Astrocyte of the spinal cord (primary cell): ENCODE measurements at regions not wholly inside any gene's neighbourhood (a gene's known extent, or its start where the extent isn't known, plus 50 kb on each side); places are given as distances from the start of the nearest gene placed in this dataset.

Experiments
- DNase-seq: peaks from one replicate; pipeline ENCODE4 v3.0.0; 2011; ENCODE audit warnings: low read depth, low spot score
- H3K4me3 ChIP-seq: 2 replicates; pipeline ENCODE4 v1.5.1; 2011; ENCODE audit warnings: low read depth, mild to moderate bottlenecking, low read length, moderate library complexity
- in situ Hi-C: cut with HindIII; loops from 2 replicates; pipeline ENCODE4 v1.10.0; 2017; ENCODE audit warnings: low sequenced_read_pairs
- TF ChIP-seq, protein P1 (sequence below): IDR thresholded peaks from 2 replicates; pipeline ENCODE4 v1.5.1; 2012; ENCODE audit warnings: low read depth, mild to moderate bottlenecking, low read length, inconsistent platforms

DNA sequence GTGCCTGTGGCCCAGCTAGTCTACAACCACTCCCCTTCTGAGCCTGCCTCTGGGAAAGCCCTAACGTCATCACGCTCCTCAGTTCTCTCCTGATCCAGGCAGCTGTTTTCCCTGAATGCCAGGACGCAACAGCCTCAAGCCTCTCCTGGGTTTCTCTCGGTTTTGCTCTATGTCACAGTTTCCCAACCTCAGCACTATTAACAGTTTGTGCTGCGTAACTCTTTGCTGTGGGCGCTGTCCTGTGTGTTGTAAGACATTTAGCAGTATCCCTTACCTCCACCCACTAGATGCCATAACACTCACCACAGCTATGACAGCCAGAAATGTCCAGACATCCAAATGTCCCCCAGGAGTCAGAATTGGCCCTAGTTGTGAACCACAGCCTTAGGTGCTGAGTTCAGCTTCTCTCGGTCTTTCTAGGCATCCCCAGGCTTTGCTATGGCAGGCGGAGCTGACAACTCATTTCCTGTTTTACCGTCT lies 226.3 kb upstream of the NPVF start:
- no peak overlapping the region for H3K4me3 ChIP-seq
- DNase-seq, result no peak
- TF ChIP-seq, protein P1, sequence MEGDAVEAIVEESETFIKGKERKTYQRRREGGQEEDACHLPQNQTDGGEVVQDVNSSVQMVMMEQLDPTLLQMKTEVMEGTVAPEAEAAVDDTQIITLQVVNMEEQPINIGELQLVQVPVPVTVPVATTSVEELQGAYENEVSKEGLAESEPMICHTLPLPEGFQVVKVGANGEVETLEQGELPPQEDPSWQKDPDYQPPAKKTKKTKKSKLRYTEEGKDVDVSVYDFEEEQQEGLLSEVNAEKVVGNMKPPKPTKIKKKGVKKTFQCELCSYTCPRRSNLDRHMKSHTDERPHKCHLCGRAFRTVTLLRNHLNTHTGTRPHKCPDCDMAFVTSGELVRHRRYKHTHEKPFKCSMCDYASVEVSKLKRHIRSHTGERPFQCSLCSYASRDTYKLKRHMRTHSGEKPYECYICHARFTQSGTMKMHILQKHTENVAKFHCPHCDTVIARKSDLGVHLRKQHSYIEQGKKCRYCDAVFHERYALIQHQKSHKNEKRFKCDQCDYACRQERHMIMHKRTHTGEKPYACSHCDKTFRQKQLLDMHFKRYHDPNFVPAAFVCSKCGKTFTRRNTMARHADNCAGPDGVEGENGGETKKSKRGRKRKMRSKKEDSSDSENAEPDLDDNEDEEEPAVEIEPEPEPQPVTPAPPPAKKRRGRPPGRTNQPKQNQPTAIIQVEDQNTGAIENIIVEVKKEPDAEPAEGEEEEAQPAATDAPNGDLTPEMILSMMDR, result no peak
- in situ Hi-C loops, result no loop called here

DNA sequence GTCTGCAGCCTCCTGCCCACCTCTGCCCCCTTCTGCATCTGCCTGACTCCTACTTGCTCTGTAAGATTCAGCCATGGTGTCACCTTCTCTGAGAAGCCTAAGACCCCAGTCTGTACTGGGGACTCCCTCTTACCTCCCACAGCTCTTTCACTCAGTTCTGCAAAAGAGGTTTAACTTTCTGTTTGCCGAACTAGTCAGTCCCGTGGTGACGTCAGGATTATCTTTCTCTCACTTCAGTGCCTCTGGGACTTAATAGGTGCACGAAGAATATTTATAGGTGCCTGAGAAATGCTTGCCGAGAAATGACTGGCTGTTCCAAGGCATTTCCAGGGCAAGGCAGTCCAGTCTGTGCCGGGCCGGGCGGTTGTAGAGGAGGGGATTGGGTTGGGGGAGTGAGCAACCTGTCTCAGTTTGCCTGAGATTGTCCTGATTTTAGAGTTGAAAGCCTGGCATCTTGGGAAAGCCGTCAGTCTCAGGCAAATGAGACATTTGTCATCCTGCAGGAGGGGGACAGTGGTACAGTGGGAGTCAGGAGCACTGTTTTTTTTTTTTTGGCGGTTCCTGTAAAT lies 227.5 kb upstream of the NPVF start:
- H3K4me3 ChIP-seq, result no peak overlapping the region
- in situ Hi-C loops, result no loop called here
- no peak for DNase-seq
- TF ChIP-seq, protein P1, result no peak

DNA sequence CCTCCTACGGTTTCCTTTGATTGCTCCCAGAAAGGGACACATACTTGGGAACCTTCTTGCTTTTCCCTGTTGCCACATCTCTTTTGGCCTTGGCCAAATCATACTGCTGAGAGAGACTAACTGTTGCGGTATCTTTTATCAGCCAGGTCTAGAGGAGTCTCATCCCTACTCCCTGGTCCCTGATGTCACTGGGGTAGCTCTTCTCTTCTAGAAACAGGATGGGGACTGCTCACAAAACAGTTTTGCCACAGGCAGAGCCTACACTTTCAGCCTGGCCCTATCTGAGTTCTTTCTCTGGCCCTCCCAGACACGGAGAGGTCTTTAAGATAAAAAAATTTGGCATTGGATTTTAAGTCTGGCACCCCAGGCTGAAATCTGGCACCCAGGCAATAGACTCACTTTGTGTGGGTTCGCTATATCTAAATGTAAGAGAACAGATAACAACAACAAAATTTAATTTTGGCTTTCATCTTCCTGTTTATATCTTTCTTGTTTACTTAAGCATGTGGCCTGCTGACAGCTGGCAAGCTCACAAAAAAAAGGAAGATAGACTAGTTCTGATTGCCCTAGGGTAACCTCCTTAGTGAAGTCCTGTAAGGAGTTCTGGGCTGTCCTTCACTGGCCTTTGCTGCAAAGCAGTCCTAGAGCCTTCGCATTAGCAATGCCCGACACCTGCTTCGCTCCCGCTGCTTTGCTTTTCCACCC lies 228.3 kb upstream of the NPVF start:
- no peak for DNase-seq
- in situ Hi-C loops, result no loop called here
- TF ChIP-seq, protein P1, result no peak
- H3K4me3 ChIP-seq, result no peak overlapping the region

DNA sequence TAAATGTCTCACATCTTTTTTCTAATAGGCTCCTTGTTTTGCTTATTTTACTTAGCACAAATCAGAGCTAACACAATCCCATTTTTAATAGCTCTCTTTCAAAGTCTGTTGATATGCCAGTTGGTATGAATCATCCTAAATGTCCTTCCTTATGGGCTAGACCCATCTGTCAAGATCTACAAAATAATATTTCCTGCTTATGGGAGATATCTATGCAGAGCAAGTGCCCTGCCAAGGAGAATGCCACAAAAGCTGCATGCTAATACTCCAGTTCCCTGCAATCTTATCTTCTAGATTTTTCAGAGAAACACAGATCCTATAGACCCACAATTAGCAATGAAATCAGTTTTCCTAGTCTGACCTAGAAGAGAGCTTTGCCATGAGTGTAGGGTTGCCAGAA lies 230.8 kb upstream of the NPVF start:
- H3K4me3 ChIP-seq, result no peak overlapping the region
- TF ChIP-seq, protein P1, result no peak
- in situ Hi-C loops, result no loop called here
- DNase-seq, result no peak

DNA sequence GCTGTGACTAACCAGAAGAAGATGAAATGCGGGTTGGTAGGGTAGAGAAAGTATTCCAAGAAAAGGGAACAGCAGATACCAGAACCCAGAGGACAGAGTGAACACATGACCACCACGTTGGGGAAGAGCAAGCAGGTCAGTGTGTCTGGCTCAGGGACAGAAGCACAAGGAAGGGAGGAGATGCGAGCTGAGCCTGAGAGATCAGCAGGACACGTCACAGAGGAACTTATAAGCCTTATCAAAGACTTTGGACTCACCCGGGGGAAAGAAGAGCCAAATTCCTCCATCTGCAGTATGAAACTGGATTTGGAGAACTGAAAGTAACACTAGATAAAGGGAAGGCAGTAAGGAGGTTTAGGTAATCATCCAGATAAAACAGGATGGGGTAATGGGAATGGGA lies 232.1 kb upstream of the NPVF start:
- no peak for DNase-seq
- no peak overlapping the region for H3K4me3 ChIP-seq
- in situ Hi-C loops, result no loop called here
- TF ChIP-seq, protein P1, result no peak

DNA sequence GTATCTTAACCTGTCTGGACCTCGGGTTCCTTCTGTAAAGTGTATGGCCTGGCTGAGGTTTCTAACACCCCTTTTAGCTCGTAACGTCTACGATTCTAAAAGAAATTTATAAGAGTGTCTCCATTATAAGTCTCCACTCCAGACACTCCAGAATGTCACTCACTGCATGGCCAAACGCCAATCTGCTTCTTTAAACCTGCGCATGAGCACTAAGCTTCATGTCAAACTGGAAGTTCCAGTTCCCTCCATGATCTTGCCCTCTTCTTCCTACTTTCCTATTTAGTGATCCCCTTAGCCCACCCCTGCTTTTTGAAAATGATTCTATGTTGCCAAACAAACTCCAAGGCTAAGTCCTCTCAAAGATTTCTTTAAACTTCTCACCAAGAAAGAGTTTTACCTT lies 241.4 kb upstream of the NPVF start:
- no peak for DNase-seq
- TF ChIP-seq, protein P1, result no peak
- no peak overlapping the region for H3K4me3 ChIP-seq
- in situ Hi-C loops, result no loop called here
